GM23338 (cell line): ENCODE measurements at regions not wholly inside any gene's neighbourhood (a gene's known extent, or its start where the extent isn't known, plus 50 kb on each side); places are given as distances from the start of the nearest gene placed in this dataset.

Source experiments
- ATAC-seq: fragments of 200-7000 bp; cut with Tn5 transposase; 3 replicates; pipeline ENCODE4 v1.9.1; 2020
- DNase-seq: peaks from one replicate; pipeline ENCODE4 v3.0.0-alpha.2; 2015; ENCODE audit warnings: low spot score
- H2AFZ ChIP-seq: fragments of 200-600 bp; sonication (generic); 2 replicates; pipeline ENCODE4 v1.8.0; 2016; ENCODE audit warnings: antibody characterized with exemption, mild to moderate bottlenecking, moderate library complexity
- H3F3A ChIP-seq: fragments of 200-600 bp; sonication (generic); replicated peaks from 2 replicates; pipeline ENCODE4 v1.8.0; 2017; ENCODE audit warnings: antibody characterized with exemption, mixed run types, low read depth
- H3K27ac ChIP-seq: fragments of 200-600 bp; sonication (generic); 2 replicates; pipeline ENCODE4 v1.6.1; 2016; ENCODE audit warnings: low read depth
- H3K27me3 ChIP-seq: fragments of 200-600 bp; sonication (generic); 2 replicates; pipeline ENCODE4 v1.8.0; 2016; ENCODE audit warnings: mild to moderate bottlenecking, mixed run types, moderate library complexity; ENCODE audit not compliant: insufficient read depth
- H3K36me3 ChIP-seq: fragments of 200-600 bp; sonication (generic); 2 replicates; pipeline ENCODE4 v1.8.0; 2016; ENCODE audit warnings: mild to moderate bottlenecking; ENCODE audit not compliant: insufficient read depth
- H3K4me1 ChIP-seq: fragments of 200-600 bp; sonication (generic); 2 replicates; pipeline ENCODE4 v1.8.0; 2016; ENCODE audit warnings: mild to moderate bottlenecking, moderate library complexity; ENCODE audit not compliant: insufficient read depth
- H3K4me2 ChIP-seq: fragments of 200-600 bp; sonication (generic); 2 replicates; pipeline ENCODE4 v1.7.1; 2017; ENCODE audit warnings: mixed run types
- H3K4me3 ChIP-seq: fragments of 200-600 bp; sonication (generic); 2 replicates; pipeline ENCODE4 v1.6.1; 2016; ENCODE audit warnings: mixed run types
- H3K79me2 ChIP-seq: fragments of 200-600 bp; sonication (generic); replicated peaks from 2 replicates; pipeline ENCODE4 v1.8.0; 2017; ENCODE audit warnings: mild to moderate bottlenecking; ENCODE audit not compliant: insufficient read depth
- H3K9me2 ChIP-seq: fragments of 200-600 bp; sonication (generic); 2 replicates; pipeline ENCODE4 v1.8.0; 2017; ENCODE audit not compliant: insufficient read depth
- H4K20me1 ChIP-seq: fragments of 200-600 bp; sonication (generic); replicated peaks from 2 replicates; pipeline ENCODE4 v1.8.0; 2017; ENCODE audit warnings: mild to moderate bottlenecking; ENCODE audit not compliant: insufficient read depth
- H3K27ac Mint-ChIP-seq: 2 replicates; pipeline ENCODE4 v1.8.0; 2020; ENCODE audit warnings: inconsistent platforms, mild to moderate bottlenecking, moderate library complexity, mixed read lengths
- H3K27me3 Mint-ChIP-seq: 3 replicates; pipeline ENCODE4 v1.8.0; 2022; ENCODE audit warnings: low read depth, mild to moderate bottlenecking, moderate library complexity, mixed read lengths, inconsistent platforms; ENCODE audit not compliant: insufficient read depth, poor library complexity
- H3K36me3 Mint-ChIP-seq: 3 replicates; pipeline ENCODE4 v1.8.0; 2021; ENCODE audit warnings: low read depth, mild to moderate bottlenecking, inconsistent platforms, moderate library complexity, mixed read lengths
- H3K4me1 Mint-ChIP-seq: 3 replicates; pipeline ENCODE4 v1.8.0; 2020; ENCODE audit warnings: mild to moderate bottlenecking, inconsistent platforms, mixed read lengths
- H3K4me3 Mint-ChIP-seq: 3 replicates; pipeline ENCODE4 v1.8.0; 2021; ENCODE audit warnings: moderate library complexity, mild to moderate bottlenecking, inconsistent platforms, mixed read lengths
- H3K9me3 Mint-ChIP-seq: 3 replicates; pipeline ENCODE4 v1.8.0; 2020; ENCODE audit warnings: moderate library complexity, mild to moderate bottlenecking, inconsistent platforms, mixed read lengths
- CREB1 ChIP-seq: fragments of 250-450 bp; sonication (Bioruptor Pico); IDR thresholded peaks from 2 replicates; pipeline ENCODE4 v1.5.0; 2020; ENCODE audit warnings: low read depth, mild to moderate bottlenecking, moderate library complexity
- ETS1 ChIP-seq: IDR thresholded peaks from 2 replicates; pipeline ENCODE4 v1.6.1; 2016; ENCODE audit warnings: antibody characterized with exemption
- EZH2 ChIP-seq: fragments of 200-600 bp; sonication (generic); IDR thresholded peaks from one replicate; pipeline ENCODE4 v1.8.0; 2017; ENCODE audit warnings: antibody characterized with exemption, mild to moderate bottlenecking, low read depth; ENCODE audit not compliant: unreplicated experiment
- EZH2phosphoT487 ChIP-seq: fragments of 200-600 bp; sonication (generic); IDR thresholded peaks from one replicate; pipeline ENCODE4 v1.8.1; 2018; ENCODE audit warnings: antibody characterized with exemption; ENCODE audit not compliant: unreplicated experiment
- JUNB ChIP-seq: IDR thresholded peaks from one replicate; pipeline ENCODE4 v1.6.1; 2016; ENCODE audit warnings: antibody characterized with exemption; ENCODE audit not compliant: unreplicated experiment
- NANOG ChIP-seq: IDR thresholded peaks from 2 replicates; pipeline ENCODE4 v1.6.1; 2016; ENCODE audit warnings: antibody characterized with exemption, borderline replicate concordance
- POLR2AphosphoS5 ChIP-seq: IDR thresholded peaks from 2 replicates; pipeline ENCODE4 v1.6.1; 2016; ENCODE audit warnings: antibody characterized with exemption, low read depth
- STAT1 ChIP-seq: IDR thresholded peaks from one replicate; pipeline ENCODE4 v1.6.1; 2016; ENCODE audit warnings: antibody characterized with exemption; ENCODE audit not compliant: unreplicated experiment
- ZNF114 ChIP-seq: fragments of 250-450 bp; sonication (Bioruptor Pico); IDR thresholded peaks from 2 replicates; pipeline ENCODE4 v1.5.0; 2020; ENCODE audit warnings: mild to moderate bottlenecking, moderate library complexity
- ZNF331 ChIP-seq: fragments of 250-450 bp; sonication (Bioruptor Pico); IDR thresholded peaks from 2 replicates; pipeline ENCODE4 v1.5.0; 2020; ENCODE audit warnings: low read depth, mild to moderate bottlenecking, moderate library complexity
- ZNF462 ChIP-seq: fragments of 250-450 bp; sonication (Bioruptor Pico); IDR thresholded peaks from 2 replicates; pipeline ENCODE4 v1.5.0; 2020; ENCODE audit warnings: mild to moderate bottlenecking, moderate library complexity
- TF ChIP-seq, protein P1 (sequence below): IDR thresholded peaks from one replicate; pipeline ENCODE4 v1.6.1; 2018; ENCODE audit warnings: antibody characterized with exemption; ENCODE audit not compliant: unreplicated experiment
- TF ChIP-seq, protein P2 (sequence below), 2 experiments: fragments of 200-600 bp in 1 of 2; sonication (generic) in 1 of 2; conservative IDR thresholded peaks; 2 replicates each; pipeline versions ENCODE4 v1.5.1 to v1.6.1; 2016 to 2017; ENCODE audit warnings: antibody characterized with exemption in 2 of 2, low read depth in 2 of 2, mild to moderate bottlenecking in 2 of 2, moderate library complexity in 1 of 2

DNA sequence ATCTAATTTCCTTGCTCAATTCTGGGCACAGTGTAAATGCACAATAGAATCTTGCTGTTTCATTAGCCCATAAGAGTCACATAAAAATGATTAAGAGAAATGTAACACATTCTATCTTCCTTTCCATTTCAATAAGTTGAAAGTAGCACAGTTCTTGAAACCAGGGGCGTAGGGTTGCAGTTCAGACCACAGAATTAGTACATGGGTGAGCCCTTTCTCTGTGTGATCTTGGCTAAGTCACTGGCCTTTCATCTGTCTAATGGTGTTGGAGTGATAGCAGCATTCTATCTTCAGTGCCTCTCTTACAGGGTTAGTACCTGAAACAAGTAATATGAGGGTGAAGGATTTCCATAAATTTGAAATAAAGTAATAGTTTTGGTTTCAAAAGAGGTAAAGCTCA, 445.3 kb upstream of the ZNF462 start:
- H3K36me3 Mint-ChIP-seq = no peaks in the 10 kb centered on the region

More for the DNA sequence above, 445.3 kb upstream of the ZNF462 start:
- DNase-seq = no peak
- Histone ChIP-seq H2AFZ (no peak overlapping the region), H3K36me3 (no peaks in the 10 kb centered on the region), H3F3A (no peaks in the 10 kb centered on the region), H3K27ac (no peak overlapping the region), H3K27me3 (no peaks in the 10 kb centered on the region), H3K79me2 (no peaks in the 10 kb centered on the region), H3K4me3 (no peak overlapping the region), H4K20me1 (no peaks in the 10 kb centered on the region), H3K4me2 (no peak overlapping the region), H3K4me1 (peaks cover 10% of the 10 kb centered on the region), H3K9me2 (peaks cover 11% of the 10 kb centered on the region; the same call in 1 of the 2 replicates)
- Mint-ChIP-seq H3K4me3 (no peak overlapping the region), H3K27ac (no peak overlapping the region), H3K9me3 (no peaks in the 10 kb centered on the region), H3K27me3 (no peaks in the 10 kb centered on the region), H3K4me1 (peaks cover 19% of the 10 kb centered on the region)
- no peak for ATAC-seq
- no peak for TF ChIP-seq POLR2AphosphoS5
- TF ChIP-seq ZNF114 (CRISPR knock-in tag) = no peak
- TF ChIP-seq, protein P1, sequence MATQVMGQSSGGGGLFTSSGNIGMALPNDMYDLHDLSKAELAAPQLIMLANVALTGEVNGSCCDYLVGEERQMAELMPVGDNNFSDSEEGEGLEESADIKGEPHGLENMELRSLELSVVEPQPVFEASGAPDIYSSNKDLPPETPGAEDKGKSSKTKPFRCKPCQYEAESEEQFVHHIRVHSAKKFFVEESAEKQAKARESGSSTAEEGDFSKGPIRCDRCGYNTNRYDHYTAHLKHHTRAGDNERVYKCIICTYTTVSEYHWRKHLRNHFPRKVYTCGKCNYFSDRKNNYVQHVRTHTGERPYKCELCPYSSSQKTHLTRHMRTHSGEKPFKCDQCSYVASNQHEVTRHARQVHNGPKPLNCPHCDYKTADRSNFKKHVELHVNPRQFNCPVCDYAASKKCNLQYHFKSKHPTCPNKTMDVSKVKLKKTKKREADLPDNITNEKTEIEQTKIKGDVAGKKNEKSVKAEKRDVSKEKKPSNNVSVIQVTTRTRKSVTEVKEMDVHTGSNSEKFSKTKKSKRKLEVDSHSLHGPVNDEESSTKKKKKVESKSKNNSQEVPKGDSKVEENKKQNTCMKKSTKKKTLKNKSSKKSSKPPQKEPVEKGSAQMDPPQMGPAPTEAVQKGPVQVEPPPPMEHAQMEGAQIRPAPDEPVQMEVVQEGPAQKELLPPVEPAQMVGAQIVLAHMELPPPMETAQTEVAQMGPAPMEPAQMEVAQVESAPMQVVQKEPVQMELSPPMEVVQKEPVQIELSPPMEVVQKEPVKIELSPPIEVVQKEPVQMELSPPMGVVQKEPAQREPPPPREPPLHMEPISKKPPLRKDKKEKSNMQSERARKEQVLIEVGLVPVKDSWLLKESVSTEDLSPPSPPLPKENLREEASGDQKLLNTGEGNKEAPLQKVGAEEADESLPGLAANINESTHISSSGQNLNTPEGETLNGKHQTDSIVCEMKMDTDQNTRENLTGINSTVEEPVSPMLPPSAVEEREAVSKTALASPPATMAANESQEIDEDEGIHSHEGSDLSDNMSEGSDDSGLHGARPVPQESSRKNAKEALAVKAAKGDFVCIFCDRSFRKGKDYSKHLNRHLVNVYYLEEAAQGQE = no peak
- TF ChIP-seq ZNF462 (CRISPR knock-in tag) = no peak
- no peak for TF ChIP-seq EZH2phosphoT487
- no peak for TF ChIP-seq STAT1
- TF ChIP-seq EZH2 = no peak
- TF ChIP-seq, protein P2, sequence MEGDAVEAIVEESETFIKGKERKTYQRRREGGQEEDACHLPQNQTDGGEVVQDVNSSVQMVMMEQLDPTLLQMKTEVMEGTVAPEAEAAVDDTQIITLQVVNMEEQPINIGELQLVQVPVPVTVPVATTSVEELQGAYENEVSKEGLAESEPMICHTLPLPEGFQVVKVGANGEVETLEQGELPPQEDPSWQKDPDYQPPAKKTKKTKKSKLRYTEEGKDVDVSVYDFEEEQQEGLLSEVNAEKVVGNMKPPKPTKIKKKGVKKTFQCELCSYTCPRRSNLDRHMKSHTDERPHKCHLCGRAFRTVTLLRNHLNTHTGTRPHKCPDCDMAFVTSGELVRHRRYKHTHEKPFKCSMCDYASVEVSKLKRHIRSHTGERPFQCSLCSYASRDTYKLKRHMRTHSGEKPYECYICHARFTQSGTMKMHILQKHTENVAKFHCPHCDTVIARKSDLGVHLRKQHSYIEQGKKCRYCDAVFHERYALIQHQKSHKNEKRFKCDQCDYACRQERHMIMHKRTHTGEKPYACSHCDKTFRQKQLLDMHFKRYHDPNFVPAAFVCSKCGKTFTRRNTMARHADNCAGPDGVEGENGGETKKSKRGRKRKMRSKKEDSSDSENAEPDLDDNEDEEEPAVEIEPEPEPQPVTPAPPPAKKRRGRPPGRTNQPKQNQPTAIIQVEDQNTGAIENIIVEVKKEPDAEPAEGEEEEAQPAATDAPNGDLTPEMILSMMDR (conservative IDR thresholded peaks at IDR 0.05; ENCODE audit: low read depth in 2 of 2) = no peak
- TF ChIP-seq ETS1 = no peak
- TF ChIP-seq NANOG = no peak
- TF ChIP-seq CREB1 (CRISPR knock-in tag) = no peak
- TF ChIP-seq ZNF331 = no peak
- TF ChIP-seq JUNB = no peak
